ENCODE measurements at regions not wholly inside any gene's neighbourhood (a gene's known extent, or its start where the extent isn't known, plus 50 kb on each side); places are given as distances from the start of the nearest gene placed in this dataset.

DNA sequence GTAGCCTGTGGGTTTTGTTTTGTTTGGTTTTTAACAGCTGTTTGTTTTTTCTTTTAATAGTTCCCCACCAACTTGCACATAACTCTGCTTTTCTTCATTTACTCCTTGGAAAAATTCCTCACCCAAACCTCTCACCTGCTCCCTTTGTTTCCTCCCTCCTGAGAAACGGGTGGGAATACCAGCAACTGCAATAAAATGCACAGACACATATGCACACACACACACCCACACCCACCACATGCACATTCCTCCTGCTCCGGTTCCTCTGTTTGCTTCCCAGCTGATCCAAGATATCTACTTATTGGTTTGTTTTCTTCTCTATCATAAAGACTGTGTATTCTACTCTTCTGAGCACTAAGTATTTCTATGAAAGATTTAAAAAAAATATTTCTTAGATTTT is 161.1 kb upstream of the EPHA7 start:
- TF ChIP-seq, protein P1, sequence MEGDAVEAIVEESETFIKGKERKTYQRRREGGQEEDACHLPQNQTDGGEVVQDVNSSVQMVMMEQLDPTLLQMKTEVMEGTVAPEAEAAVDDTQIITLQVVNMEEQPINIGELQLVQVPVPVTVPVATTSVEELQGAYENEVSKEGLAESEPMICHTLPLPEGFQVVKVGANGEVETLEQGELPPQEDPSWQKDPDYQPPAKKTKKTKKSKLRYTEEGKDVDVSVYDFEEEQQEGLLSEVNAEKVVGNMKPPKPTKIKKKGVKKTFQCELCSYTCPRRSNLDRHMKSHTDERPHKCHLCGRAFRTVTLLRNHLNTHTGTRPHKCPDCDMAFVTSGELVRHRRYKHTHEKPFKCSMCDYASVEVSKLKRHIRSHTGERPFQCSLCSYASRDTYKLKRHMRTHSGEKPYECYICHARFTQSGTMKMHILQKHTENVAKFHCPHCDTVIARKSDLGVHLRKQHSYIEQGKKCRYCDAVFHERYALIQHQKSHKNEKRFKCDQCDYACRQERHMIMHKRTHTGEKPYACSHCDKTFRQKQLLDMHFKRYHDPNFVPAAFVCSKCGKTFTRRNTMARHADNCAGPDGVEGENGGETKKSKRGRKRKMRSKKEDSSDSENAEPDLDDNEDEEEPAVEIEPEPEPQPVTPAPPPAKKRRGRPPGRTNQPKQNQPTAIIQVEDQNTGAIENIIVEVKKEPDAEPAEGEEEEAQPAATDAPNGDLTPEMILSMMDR (IDR thresholded peaks at IDR 0.05 in 2 of 3, conservative IDR thresholded peaks at IDR 0.05 in 1 of 3; ENCODE audit: borderline replicate concordance in 1 of 3, insufficient read depth in 1 of 3, low read depth in 2 of 3, low read length in 2 of 3): no peak
- TF ChIP-seq FOSL1 (IDR thresholded peaks at IDR 0.05; ENCODE audit: low read depth): no peak
- TF ChIP-seq, protein P2, sequence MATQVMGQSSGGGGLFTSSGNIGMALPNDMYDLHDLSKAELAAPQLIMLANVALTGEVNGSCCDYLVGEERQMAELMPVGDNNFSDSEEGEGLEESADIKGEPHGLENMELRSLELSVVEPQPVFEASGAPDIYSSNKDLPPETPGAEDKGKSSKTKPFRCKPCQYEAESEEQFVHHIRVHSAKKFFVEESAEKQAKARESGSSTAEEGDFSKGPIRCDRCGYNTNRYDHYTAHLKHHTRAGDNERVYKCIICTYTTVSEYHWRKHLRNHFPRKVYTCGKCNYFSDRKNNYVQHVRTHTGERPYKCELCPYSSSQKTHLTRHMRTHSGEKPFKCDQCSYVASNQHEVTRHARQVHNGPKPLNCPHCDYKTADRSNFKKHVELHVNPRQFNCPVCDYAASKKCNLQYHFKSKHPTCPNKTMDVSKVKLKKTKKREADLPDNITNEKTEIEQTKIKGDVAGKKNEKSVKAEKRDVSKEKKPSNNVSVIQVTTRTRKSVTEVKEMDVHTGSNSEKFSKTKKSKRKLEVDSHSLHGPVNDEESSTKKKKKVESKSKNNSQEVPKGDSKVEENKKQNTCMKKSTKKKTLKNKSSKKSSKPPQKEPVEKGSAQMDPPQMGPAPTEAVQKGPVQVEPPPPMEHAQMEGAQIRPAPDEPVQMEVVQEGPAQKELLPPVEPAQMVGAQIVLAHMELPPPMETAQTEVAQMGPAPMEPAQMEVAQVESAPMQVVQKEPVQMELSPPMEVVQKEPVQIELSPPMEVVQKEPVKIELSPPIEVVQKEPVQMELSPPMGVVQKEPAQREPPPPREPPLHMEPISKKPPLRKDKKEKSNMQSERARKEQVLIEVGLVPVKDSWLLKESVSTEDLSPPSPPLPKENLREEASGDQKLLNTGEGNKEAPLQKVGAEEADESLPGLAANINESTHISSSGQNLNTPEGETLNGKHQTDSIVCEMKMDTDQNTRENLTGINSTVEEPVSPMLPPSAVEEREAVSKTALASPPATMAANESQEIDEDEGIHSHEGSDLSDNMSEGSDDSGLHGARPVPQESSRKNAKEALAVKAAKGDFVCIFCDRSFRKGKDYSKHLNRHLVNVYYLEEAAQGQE (IDR thresholded peaks at IDR 0.05; ENCODE audit: low read depth): no peak

Data from HCT116 (cell line).